CD14-positive monocyte (primary cell): ENCODE measurements at regions not wholly inside any gene's neighbourhood (a gene's known extent, or its start where the extent isn't known, plus 50 kb on each side); places are given as distances from the start of the nearest gene placed in this dataset.

ENCODE experiments used
- DNase-seq, 3 donors: peaks; one replicate each; pipeline ENCODE4 v3.0.0-alpha.2; 2011 to 2022
- H2AFZ ChIP-seq: 2 replicates; pipeline ENCODE4 v1.6.0; 2012; ENCODE audit warnings: mild to moderate bottlenecking, low read depth, low read length, inconsistent platforms; ENCODE audit not compliant: insufficient read depth, poor library complexity, severe bottlenecking
- H3K27ac ChIP-seq, 2 donors: 1 replicate in 1 of 2; 2 replicates in 1 of 2; pipeline ENCODE4 v1.5.1; 2012 to 2013; ENCODE audit warnings: low read length in 2 of 2, control low read depth in 1 of 2, inconsistent platforms in 1 of 2, low read depth in 1 of 2, mild to moderate bottlenecking in 1 of 2
- H3K27me3 ChIP-seq, 2 donors: one replicate each; pipeline versions ENCODE4 v1.6.0 to v1.6.1; 2011 to 2013; ENCODE audit warnings: low read length in 2 of 2; ENCODE audit not compliant: control insufficient read depth in 2 of 2, insufficient read depth in 2 of 2
- H3K36me3 ChIP-seq, 2 donors: replicated peaks in 1 of 2; 1 replicate in 1 of 2; 2 replicates in 1 of 2; pipeline versions ENCODE4 v1.5.1 to v1.6.1; 2012 to 2013; ENCODE audit warnings: low read length in 2 of 2, control low read depth in 1 of 2, inconsistent platforms in 1 of 2, mild to moderate bottlenecking in 1 of 2; ENCODE audit not compliant: insufficient read depth in 2 of 2, control insufficient read depth in 1 of 2
- H3K4me1 ChIP-seq, 2 donors: 1 replicate in 1 of 2; 2 replicates in 1 of 2; pipeline versions ENCODE4 v1.5.1 to v1.6.1; 2012 to 2013; ENCODE audit warnings: low read length in 2 of 2, control low read depth in 1 of 2, inconsistent platforms in 1 of 2, mild to moderate bottlenecking in 1 of 2, moderate library complexity in 1 of 2; ENCODE audit not compliant: insufficient read depth in 2 of 2, control insufficient read depth in 1 of 2
- H3K4me2 ChIP-seq: replicated peaks from 2 replicates; pipeline ENCODE3; 2012; ENCODE audit warnings: low read length, moderate library complexity, mild to moderate bottlenecking; ENCODE audit not compliant: poor library complexity, severe bottlenecking; ENCODE audit errors: extremely low read depth
- H3K4me3 ChIP-seq, 3 experiments: fragments of 200-600 bp in 1 of 3; sonication (generic) in 1 of 3; replicated peaks in 1 of 3; 1 replicate in 2 of 3; 2 replicates in 1 of 3; pipeline ENCODE4 v1.5.1; 2011 to 2013; ENCODE audit warnings: low read length in 3 of 3, mild to moderate bottlenecking in 3 of 3, control low read depth in 2 of 3, low read depth in 2 of 3, inconsistent platforms in 1 of 3, moderate library complexity in 1 of 3
- H3K79me2 ChIP-seq: 2 replicates; pipeline ENCODE4 v1.6.0; 2012; ENCODE audit warnings: mild to moderate bottlenecking, control low read depth, inconsistent platforms, low read length, moderate library complexity; ENCODE audit not compliant: insufficient read depth
- H3K9ac ChIP-seq: 2 replicates; pipeline ENCODE4 v1.6.0; 2017; ENCODE audit warnings: low read length, mild to moderate bottlenecking; ENCODE audit not compliant: insufficient read depth, poor library complexity, severe bottlenecking
- H3K9me3 ChIP-seq, 2 donors: replicated peaks in 1 of 2; 1 replicate in 1 of 2; 2 replicates in 1 of 2; pipeline versions ENCODE4 v1.5.1 to v1.6.1; 2012 to 2013; ENCODE audit warnings: low read length in 2 of 2, control low read depth in 1 of 2; ENCODE audit not compliant: control insufficient read depth in 1 of 2, insufficient read depth in 1 of 2
- H4K20me1 ChIP-seq: 2 replicates; pipeline ENCODE4 v1.6.0; 2012; ENCODE audit warnings: mild to moderate bottlenecking, low read length, control low read depth, moderate library complexity; ENCODE audit not compliant: insufficient read depth
- H3K27ac Mint-ChIP-seq, 7 donors: one replicate each; pipeline ENCODE4 v1.8.0; 2020; ENCODE audit warnings: mild to moderate bottlenecking in 7 of 7, mixed read lengths in 7 of 7, moderate library complexity in 6 of 7, inconsistent platforms in 2 of 7
- H3K27me3 Mint-ChIP-seq, 3 donors: one replicate each; pipeline ENCODE4 v1.8.0; 2021 to 2022; ENCODE audit warnings: low read depth in 3 of 3, mild to moderate bottlenecking in 3 of 3, mixed read lengths in 3 of 3, moderate library complexity in 3 of 3, inconsistent platforms in 1 of 3
- H3K36me3 Mint-ChIP-seq, 2 donors: one replicate each; pipeline ENCODE4 v1.8.0; 2020; ENCODE audit warnings: mixed read lengths in 2 of 2, inconsistent platforms in 1 of 2, mild to moderate bottlenecking in 1 of 2
- H3K4me1 Mint-ChIP-seq: one replicate; pipeline ENCODE4 v1.8.0; 2020; ENCODE audit warnings: mild to moderate bottlenecking, mixed read lengths
- H3K4me3 Mint-ChIP-seq, 2 donors: one replicate each; pipeline ENCODE4 v1.8.0; 2020; ENCODE audit warnings: mild to moderate bottlenecking in 2 of 2, mixed read lengths in 2 of 2, moderate library complexity in 1 of 2
- H3K9me3 Mint-ChIP-seq, 7 donors: one replicate each; pipeline ENCODE4 v1.8.0; 2020 to 2022; ENCODE audit warnings: mixed read lengths in 7 of 7, mild to moderate bottlenecking in 6 of 7, moderate library complexity in 6 of 7, inconsistent platforms in 2 of 7
- WGBS: methylation state at CpG from one replicate; pipeline ENCODE4 v1.1.5; 2013; ENCODE audit warnings: missing lambda C conversion rate; ENCODE audit not compliant: insufficient coverage; 5-methylcytosine and 5-hydroxymethylcytosine counted together
- intact Hi-C, 2 donors: fragments of 100-400 bp; cut with micrococcal nuclease; formaldehyde crosslinking; loops; one replicate each; pipeline versions ENCODE4 v1.15.0 to v1.15.1; 2023
- TF ChIP-seq, protein P1 (sequence below): fragments of 200-600 bp; IDR thresholded peaks from one replicate; pipeline ENCODE4 v1.8.0; 2022; ENCODE audit warnings: antibody characterized with exemption, mild to moderate bottlenecking

DNA sequence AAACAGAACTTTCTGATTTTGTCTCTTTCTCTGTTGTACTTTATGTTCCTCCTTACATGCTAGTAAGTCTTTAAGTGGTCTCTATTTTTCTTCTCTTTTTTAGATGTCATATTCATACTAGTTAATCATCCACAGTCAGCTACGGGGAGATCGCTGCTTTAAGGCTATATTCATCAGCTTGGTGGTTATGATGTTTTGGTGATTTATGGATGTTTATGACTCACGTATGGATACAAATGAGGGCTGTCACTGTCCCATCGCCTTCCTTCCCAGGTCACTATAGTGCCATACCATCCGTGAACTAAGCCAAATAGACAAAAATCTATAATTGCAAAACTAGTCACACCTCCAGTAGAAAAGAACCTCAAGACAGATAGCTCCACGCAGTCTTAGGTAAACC, 296.8 kb upstream of the AADAT start:
- no peak overlapping the region for H3K4me2 ChIP-seq
- WGBS, result no CpG with 5 or more reads among the region's 6 CpGs
- H3K9me3 ChIP-seq, result peaks cover 0 to 8% of the 10 kb centered on the region in 2 donors
- TF ChIP-seq, protein P1, sequence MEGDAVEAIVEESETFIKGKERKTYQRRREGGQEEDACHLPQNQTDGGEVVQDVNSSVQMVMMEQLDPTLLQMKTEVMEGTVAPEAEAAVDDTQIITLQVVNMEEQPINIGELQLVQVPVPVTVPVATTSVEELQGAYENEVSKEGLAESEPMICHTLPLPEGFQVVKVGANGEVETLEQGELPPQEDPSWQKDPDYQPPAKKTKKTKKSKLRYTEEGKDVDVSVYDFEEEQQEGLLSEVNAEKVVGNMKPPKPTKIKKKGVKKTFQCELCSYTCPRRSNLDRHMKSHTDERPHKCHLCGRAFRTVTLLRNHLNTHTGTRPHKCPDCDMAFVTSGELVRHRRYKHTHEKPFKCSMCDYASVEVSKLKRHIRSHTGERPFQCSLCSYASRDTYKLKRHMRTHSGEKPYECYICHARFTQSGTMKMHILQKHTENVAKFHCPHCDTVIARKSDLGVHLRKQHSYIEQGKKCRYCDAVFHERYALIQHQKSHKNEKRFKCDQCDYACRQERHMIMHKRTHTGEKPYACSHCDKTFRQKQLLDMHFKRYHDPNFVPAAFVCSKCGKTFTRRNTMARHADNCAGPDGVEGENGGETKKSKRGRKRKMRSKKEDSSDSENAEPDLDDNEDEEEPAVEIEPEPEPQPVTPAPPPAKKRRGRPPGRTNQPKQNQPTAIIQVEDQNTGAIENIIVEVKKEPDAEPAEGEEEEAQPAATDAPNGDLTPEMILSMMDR, result no peak
- no peak for DNase-seq
- no peak overlapping the region for H3K4me3 ChIP-seq
- no peak overlapping the region for H3K27ac ChIP-seq
- Mint-ChIP-seq H3K9me3 (peaks cover 2 to 15% (median 4%) of the 10 kb centered on the region in 7 donors), H3K4me1 (no peaks in the 10 kb centered on the region), H3K27ac (no peak overlapping the region), H3K4me3 (no peak overlapping the region), H3K27me3 (no peaks in the 10 kb centered on the region), H3K36me3 (no peaks in the 10 kb centered on the region)
- H3K9ac ChIP-seq, result no peak overlapping the region
- H3K27me3 ChIP-seq, result no peaks in the 10 kb centered on the region
- H3K4me1 ChIP-seq, result no peaks in the 10 kb centered on the region
- no peak overlapping the region for H2AFZ ChIP-seq
- intact Hi-C loops, result no loop called here
- no peaks in the 10 kb centered on the region for H3K79me2 ChIP-seq
- H4K20me1 ChIP-seq, result no peaks in the 10 kb centered on the region
- H3K36me3 ChIP-seq, result no peaks in the 10 kb centered on the region

DNA sequence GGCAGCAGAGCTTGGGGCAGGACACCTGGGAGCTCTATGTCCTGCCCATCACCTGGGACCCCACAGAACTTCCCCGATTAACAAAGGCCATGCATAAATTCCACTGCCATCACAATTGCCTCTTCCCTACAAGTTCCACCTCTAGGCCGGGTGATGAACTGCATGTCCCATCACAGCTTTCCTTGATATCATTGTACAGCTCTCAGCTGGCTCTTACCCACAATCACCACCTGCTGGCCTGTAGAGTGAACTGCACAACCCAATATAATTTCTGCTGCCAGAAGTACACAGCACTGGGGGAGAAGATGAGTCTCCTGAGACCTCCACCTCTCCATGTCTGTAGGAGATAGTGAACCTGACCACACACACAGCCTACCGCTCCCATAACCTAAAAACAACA, 285.0 kb upstream of the AADAT start:
- H3K79me2 ChIP-seq, result no peaks in the 10 kb centered on the region
- H4K20me1 ChIP-seq, result no peaks in the 10 kb centered on the region
- no peaks in the 10 kb centered on the region for H3K4me1 ChIP-seq
- Mint-ChIP-seq H3K36me3 (no peaks in the 10 kb centered on the region), H3K9me3 (peaks cover 0 to 9% (median 5%) of the 10 kb centered on the region in 7 donors), H3K4me3 (no peak overlapping the region), H3K27me3 (peaks cover 0 to 2% (median 0%) of the 10 kb centered on the region in 3 donors), H3K4me1 (no peaks in the 10 kb centered on the region), H3K27ac (no peak overlapping the region)
- no peaks in the 10 kb centered on the region for H3K9me3 ChIP-seq
- no peak overlapping the region for H2AFZ ChIP-seq
- H3K27me3 ChIP-seq, result no peaks in the 10 kb centered on the region
- H3K4me2 ChIP-seq, result no peak overlapping the region
- no peak overlapping the region for H3K9ac ChIP-seq
- H3K36me3 ChIP-seq, result no peaks in the 10 kb centered on the region
- intact Hi-C loops, result no loop called here
- 77% methylated on average over 2 of the region's 3 CpGs for WGBS
- no peak overlapping the region for H3K27ac ChIP-seq
- TF ChIP-seq, protein P1, result no peak
- H3K4me3 ChIP-seq, result no peak overlapping the region
- no peak for DNase-seq
